Activated CD8-positive, alpha-beta memory T cell treated with anti-CD3 and anti-CD28 coated beads for 4 hours (primary cell): ENCODE measurements at regions not wholly inside any gene's neighbourhood (a gene's known extent, or its start where the extent isn't known, plus 50 kb on each side); places are given as distances from the start of the nearest gene placed in this dataset.
"Not testable (repeated sequence)": the region's sequence is repeated elsewhere in the genome, so short reads cannot be mapped to it uniquely, and the experiment has no call there.

Experiments used
- DNase-seq, 2 donors: peaks; one replicate each; pipeline ENCODE4 v3.0.0-alpha.2; 2020; ENCODE audit warnings: low read depth in 2 of 2

DNA sequence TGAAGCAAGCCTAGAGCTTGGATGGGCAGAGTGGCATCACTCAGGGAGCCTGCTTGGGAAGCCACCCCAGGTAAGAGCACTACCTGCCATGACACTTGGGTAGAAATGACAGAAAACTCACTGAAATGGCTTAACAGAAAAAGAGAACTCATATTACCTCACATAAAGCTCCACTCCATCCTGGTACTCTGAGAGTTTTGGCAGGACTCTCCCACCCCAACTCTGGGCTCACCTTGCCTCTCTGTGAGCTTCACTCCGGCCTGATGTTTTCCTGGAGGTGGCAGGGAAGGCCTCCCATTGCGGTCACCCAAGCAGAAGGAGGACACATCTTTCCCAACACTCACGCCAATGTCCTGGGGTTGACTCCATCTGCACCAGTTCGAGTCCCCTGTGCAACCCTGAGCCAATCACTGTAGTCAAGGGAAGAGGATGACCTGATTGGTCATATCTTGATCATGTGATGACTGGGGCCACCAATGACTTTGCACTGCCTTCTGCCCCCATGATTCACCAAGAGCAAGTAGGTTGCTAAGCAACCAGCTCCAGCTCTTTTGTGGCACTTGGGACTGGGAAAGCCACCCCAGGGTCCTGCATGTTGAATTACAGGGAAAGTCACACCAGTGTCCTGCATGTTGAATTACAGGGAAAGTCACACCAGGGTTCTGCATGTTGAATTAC lies 446.1 kb upstream of the SULF2 start:
- no peak for DNase-seq

DNA sequence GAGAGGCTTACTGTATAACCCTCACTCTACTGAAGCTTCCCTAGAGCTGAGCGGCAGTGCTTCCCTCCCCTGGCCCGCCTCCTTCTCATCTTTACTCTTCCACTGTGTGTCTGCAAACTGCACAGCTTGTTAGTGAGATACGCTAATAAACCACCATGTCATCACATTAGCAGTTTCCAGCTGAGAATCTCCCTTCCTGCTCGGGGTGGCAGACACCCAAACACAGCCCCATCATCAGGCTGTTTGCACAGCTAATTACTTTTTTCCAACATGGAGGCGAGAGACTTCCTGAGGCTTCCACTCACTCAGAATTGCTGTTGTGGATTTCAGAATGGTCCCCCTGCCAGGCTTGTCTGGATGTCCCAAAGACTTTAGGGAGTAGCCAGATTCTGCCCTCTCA lies 444.9 kb upstream of the SULF2 start:
- DNase-seq: no peak

DNA sequence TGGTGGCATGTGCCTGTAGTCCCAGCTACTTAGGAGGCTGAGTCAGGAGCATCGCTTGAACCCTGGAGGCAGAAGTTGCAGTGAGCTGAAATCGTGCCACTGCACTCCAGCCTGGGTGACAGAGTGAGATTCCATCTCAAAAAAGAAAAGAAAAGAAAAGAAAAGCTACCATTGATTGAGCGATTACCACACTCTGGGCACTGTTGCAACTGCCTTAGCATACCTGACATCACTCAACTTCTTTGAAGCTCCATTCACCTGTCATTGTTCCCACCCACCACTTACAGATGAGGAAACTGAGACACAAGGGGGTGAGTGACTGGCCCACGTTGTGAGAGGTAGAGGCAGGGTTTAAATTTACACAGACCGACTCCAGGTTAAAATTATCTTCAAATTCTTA lies 442.1 kb upstream of the SULF2 start:
- no peak for DNase-seq

DNA sequence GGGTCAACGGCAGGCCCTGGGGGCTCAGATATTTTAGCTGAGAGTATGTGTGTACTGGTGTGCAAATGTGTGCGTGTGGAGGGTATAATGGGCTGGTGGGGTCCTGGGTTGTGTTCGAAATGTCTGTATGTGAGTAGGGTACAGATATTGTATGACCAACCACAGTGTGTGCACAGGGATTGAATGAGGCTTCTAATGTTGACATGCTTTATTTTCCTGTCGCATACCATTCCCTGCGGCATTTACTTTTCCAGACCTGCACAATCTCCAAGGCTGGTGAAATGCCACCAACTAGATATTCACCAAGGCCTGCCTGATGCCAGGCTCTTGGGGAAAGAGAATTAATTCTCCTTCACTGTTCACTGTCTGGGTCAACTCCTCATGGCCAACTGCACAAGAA lies 441.4 kb upstream of the SULF2 start:
- no peak for DNase-seq

DNA sequence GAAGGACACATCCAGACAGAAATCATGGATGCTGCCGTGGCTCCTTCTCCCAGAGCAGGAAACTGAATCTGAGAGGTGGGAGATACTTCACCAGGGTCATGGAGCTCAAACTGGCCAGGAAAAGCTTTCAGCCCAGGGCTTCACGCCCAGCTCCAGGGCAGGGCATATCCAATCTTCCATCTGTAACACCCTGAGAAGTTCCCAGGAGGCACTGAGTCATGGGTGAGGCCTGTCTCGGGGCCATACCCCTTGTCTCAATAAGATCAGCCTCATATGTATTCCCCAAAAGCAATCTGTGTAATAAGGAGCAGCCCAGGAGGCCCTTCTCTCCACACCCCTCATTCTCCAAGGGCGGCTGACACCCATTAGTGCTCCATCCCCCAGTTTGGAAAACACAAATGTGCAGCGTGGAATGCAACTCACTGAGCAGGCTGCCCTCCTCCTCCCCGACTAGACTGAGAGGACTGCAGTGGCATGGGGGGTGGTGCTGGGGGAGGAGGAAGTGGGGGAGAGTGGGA lies 439.3 kb upstream of the SULF2 start:
- no peak for DNase-seq

DNA sequence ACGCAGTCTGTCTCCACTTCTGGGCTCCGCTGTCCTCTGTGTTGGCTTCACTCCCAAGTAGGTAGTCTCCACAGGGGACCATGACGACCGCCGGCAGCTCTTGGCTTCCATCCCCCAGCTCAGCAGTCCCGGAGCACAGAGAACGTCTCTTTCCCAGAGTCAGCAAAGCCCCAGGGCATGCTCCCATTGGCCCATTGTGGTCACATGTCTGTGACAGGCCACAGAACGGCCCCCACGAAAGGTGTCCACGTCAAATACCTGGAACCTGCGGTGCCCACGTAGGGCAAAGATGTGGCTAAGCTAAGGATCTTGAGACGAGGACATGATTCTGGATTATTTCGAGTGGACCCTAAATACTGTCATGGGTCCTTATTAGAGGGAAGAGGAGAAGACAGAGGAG lies 438.4 kb upstream of the SULF2 start:
- no peak for DNase-seq

DNA sequence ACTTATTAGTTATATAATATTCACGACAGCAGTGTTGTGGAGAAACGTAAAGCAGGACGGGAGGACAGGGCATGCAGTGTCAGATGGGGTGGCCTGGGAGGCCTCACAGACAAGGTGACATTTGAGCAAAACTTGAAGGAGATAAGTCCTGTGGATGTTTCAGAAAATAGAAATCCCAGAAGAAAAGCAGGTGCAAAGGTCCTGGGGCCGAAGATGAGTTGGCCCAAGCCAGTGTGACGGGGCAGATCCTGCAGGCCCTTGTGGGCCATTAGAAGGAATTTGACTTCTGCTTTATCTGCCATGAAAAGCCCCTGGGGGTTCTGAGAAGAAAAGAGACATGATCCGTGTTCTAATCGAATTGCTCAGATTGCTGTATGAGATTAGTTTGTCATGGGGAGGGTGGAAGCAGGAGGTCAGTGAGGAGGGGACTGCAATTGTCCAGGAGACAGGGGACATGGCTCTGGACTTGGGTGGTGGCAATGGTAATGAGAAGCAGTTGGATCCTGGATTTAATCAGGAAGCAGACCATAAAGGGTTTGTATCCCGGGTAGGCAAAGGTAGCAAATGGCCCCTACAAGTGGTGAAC lies 437.4 kb upstream of the SULF2 start:
- no peak for DNase-seq

DNA sequence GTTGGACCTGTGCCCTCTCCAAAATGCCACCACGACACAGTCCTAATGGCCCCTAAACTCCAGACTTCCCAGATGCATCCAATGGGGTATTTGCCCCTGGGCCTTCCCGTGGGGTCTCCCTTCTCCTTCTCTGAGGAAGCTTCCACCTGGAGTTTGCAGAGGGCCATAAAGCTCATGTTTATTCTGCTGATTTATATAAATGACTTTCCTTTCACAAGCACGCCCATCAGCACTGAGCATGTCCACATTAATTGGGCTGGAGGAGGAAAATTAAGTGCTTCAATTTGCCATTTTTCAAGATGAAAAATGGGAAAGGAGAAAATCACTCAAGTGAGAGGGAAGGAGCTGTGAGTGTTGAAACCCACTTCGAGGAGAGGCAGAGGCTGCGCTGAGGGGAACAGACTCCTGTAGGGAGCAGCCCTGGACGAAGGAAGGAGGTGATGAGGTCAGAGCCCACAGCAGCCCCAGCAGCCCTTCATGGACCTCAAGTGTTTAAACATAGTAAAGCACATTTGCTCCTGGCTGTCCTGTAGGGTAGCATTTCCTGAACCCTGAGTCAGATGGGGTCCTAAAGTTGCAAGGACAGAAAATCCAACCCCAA lies 434.9 kb upstream of the SULF2 start:
- DNase-seq: no peak

DNA sequence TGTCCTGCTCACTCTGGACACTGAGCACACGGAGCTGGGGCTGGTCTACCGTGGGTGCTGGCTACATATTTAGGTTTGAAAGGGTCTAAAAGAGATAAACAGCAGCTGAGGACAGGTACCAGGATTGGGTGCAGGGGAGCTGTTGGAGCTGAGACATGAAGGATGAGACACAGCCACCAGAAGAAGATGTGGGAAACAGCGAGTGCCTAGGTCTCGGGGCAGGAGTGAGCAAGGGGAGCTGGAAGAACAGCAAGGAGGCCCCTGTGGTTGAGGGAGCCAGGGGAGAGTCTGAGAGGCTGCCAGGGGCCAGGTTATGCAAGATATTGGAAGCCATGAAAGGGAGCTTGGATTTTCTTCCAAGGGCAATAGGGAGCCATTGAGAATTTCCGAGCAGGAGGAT lies 434.0 kb upstream of the SULF2 start:
- no peak for DNase-seq

DNA sequence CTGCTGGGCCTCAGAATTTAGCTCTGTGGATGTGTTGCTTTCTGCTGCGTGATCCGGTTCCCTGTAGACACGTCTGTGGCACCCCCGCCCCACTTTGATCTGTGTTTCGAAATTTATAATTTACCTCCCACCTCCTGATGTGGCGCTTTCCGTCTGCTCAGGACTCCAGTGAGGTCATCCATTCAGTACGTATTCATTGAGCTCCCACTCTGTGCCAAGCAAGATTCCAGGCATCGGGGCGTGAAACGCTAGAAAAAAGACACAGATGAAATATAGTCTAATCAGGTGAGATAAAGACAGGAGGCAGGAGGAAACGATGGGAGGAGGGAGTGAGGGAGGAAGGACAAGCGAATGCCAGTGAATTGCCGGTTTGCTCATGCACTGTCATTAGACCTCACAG lies 431.9 kb upstream of the SULF2 start:
- DNase-seq: no peak

DNA sequence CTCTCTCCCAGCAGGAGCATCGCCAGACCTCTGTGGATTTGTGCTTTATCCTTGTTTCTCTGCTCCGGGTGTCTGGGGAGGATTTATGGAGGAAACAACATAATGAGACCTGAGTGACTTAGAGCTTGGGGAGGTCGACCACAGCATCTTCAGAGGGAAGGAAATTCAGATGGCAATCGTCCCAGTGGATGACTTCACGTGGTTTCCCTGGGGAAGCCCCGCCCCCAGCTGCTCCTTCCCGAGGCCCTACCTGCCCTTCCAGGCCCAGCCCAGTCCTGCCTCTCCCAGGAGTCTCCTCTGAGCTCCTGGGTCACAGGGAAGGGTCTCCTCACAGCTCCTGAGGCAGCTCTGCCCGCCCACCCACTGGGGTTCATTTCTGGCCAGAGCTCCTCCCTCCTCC lies 430.3 kb upstream of the SULF2 start:
- no peak for DNase-seq

DNA sequence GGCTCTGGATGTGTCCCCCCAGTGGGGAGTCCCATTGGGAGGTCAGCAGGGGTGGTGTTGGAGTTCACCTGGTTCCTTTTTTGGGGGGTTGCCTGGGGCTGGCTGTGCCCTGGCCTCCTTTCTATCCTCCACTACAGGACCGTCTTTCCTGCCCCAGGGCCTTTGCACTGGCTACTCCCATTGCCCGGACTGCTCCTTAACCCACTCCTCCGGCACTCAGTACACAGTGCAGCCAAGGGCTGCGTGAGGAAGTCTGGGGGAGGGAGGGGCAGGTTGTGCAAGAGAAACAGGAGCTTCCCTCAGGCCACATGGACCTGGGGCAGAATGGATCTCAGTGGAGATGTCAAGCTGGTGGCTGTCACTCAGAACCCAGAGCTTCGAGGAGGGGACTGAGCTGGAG lies 429.3 kb upstream of the SULF2 start:
- DNase-seq: no peak

DNA sequence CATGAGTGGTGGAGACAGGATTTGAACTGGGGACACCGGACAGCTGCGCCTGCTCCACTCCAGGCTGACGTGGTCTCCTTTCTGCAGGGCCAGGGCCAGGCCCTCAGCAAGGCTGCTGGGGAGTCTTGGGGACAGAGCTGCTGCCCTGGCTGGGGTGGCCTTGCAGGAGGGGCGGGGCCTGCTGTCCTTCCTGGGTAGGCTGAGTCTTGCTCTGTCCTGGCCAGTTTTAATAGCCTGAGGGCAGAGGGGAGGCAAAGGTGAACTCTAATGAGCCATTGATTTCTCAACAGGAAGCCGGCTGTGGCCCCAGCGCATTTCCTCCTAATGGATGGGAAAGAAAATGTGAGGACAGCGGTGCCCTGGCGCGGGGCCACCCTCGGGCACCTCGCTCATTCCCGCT lies 428.4 kb upstream of the SULF2 start:
- not testable (repeated sequence) for DNase-seq

DNA sequence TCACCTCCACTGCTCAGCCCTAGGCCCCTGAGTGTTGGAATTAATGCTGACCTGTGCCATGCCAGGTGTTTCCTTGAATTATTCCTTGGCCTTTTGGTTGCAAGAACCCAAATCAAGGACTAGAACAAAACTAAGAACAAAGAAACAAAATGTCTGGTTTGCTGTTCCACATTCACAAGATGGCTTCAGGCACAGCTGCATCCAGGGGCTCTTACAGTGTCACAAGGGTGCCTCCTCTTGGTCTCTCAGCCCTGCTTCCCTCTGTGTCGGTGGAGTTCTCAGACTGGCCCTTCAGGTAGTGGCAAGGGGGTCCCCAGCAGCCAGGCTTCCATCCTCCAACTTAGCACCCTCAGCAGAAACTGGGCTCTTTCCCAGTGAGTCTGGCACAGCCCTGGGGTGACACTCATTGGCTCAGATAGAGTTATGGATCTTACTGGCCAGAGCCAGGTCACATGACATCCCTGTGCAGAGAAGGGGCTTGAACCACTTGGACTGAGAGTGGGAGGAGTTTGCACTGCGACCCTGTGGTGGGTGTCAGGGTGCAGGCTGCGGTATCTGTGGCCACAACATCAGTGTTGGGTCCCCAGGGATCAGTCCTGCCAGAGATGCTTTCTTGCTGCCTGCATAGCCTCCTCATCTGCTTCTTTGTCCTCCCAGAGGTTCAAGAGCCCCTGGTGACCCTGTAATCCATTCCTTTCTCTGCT lies 427.7 kb upstream of the SULF2 start:
- no peak for DNase-seq

DNA sequence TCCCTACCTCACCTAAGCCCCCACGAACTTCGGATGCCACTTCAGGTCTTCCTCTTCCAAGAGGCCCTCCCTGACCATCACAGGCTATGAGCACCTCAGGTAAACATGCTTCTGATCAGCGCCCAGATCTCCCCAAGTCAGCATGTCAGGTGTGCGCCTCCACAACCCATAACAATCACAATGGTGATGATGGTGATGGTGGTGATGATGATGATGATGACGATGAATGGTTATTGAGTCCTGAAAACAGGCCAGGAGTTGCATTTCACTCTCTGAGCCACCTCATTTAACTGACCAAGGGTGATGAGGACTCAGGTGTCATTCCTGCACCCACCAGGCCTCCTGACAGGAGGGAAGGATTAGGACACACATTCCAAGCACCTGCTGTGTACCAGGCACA lies 426.6 kb upstream of the SULF2 start:
- no peak for DNase-seq

DNA sequence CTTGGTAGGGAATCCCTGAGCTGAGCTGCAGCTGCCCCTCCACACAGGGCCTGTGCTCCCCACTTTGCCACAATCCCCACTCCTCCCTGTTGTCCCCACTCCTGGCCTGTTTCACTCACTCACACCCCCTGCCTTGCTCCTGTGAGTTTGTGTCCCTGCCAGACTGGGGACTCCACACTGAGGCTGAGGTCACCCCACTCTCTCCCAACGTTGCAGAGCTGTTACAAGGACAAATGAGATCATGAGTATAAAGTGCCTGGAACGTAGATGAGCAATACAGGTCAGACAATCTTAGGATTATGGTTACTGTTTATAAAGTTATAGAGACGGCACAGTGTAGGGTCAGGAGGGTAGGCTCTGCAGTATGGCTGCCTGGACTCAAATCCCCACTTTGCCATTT lies 426.0 kb upstream of the SULF2 start:
- no peak for DNase-seq

DNA sequence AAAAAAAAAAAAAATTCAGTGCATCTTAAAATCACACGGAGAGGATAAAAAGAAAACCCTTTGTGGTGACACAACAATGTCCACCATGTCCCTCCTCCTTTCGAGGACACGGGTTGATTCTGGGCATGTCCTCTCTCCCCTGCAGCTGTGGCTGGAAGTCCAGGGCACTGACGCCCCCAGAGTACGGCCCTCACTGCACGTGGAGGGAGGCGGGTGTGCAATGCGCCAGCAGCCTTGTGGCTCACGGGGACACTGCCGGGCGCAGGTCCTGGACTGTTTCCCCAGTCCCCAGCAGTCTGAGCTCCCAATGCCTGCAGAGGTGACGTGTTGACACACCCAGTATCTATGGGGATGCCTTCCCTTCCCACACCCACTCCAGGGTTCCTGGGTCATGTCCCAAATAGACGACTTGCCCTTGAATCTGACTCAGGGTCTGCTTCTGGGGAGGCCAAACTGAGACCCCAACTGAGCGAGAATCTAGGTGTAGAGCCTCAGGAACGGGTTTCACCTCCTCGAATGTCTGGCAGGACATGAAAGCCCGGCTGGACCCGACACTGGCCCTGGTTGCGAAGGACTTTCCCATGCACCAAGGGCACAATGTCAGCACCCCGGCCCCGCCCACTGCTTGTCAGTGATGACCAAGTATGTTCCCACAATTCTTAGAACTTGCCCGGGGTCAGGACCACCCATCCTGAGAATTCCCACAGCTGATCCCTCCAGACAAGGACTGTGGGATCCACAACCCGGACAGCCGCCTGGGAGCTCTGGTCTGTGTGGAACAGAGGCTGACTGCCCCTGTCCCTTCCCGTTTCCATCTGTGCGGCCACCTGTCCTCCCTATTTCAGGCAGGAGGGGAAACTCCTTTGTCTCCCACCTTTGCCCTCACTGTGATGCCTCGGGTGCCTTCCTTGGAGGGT lies 425.1 kb upstream of the SULF2 start:
- no peak for DNase-seq

DNA sequence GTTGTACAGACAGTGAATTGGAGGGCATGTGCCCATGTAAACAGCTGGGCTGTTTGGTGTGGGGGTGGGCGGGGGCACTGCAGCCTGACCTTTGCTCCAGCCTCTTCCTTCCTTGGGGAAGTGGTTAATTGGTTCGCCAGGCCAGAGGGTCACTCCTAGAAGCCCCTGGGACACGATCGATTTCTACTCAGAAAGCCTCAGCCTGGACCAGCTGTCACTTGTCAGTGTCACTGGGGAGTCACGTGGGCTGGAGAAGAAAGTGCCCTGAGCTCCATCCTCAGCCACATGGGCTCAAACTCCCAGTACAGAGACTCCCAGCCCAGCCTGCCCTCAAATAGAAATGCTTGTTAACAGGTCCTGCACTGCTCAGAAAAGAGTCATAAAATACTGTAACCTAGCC lies 423.8 kb upstream of the SULF2 start:
- no peak for DNase-seq

DNA sequence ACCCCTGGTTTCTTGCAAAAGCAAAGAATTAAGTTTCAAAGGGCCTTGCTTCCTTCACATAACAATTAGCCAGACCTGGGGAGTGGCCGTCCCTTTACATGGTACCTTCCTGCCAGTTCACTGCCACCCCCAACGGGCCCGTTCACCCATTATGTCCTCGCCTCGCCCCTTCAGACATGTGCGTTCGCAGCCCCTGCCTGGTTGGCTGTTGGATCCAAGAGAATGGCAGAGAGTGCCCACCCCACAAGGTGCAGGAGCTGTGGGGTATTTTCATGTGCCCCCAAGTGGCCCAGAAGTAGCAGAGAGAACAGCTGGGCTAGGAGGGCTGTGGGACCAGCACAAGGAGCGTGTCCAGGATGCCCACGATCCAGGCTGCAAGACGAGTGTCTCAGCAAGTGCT lies 422.9 kb upstream of the SULF2 start:
- DNase-seq: no peak

DNA sequence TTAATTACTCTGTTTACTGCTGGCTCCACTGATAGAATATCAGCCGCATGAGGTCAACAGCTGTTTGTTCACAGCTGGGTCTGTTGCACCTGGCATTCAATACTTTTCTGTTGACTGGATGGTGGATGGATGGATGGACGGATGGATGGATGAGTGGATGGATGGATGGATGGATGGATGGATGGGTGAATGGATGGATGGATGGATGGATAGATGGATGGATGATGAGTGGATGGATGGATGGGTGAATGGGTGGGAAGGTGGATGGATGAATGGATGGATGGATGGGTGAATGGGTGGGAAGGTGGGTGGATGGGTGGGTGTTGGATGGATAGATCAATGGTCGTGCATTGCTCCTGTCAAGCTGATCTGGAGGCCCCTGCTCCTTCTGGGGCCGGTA lies 422.2 kb upstream of the SULF2 start:
- no peak for DNase-seq

DNA sequence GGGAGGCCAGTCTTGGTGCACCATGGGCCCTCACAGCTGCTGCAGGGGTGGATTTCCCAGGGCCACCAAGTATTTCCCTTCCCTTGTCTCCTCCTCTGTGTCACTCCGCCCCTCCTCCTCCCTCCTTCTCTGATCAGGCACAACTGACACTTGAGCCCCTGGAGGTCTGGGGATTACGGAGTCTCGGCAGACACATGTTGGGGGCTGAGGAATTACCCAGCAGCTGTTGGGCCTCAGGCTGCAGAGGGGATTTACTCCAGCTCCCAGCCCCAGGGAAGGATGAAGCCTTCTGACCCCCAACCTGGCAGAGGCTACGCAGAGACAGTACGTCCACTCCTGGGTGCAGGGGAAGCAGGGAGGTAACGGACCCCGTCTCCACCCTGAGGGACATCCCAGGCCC lies 420.5 kb upstream of the SULF2 start:
- DNase-seq: no peak

DNA sequence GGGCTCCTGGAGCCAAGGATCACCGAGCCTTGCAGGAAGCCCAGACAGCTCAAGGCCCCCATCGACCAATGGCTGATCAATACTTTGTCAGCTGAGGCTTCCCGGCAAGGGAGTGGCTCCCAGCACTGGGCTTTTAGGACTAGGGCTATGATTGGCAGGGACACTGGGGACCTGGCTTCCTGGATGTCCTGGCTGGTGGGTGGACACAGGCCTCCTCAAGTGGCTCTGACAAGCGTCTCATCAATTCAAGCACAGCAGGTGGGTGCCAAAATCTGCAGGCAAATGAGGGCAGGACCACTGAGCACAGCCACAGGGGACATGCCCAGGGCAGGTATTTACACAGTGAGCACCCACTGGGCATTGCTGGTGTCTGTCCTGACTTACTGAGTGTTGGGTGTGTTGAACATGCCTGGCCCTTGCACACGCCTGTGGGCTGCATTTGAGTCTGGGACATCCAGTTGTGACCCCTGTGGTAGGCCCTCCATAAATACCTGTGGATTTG lies 420.1 kb upstream of the SULF2 start:
- no peak for DNase-seq
